H1 (cell line): ENCODE measurements at regions not wholly inside any gene's neighbourhood (a gene's known extent, or its start where the extent isn't known, plus 50 kb on each side); places are given as distances from the start of the nearest gene placed in this dataset.

Experiments
- CTCF ChIA-PET: fragments of 300-600 bp; sonication (Branson Sonifier 250); formaldehyde crosslinking; loops from one replicate; lab custom pipeline; 2021; ENCODE audit not compliant: partially characterized antibody; lab: Charles Lee
- POLR2A ChIA-PET: fragments of 300-600 bp; sonication (Branson Sonifier 250); formaldehyde crosslinking; loops from one replicate; lab custom pipeline; 2021; ENCODE audit warnings: inconsistent platforms; ENCODE audit not compliant: partially characterized antibody; lab: Charles Lee
- DNase-seq, 2 experiments: peaks; one replicate each; pipeline versions ENCODE4 v3.0.0 to v3.0.0-alpha.2; 2010 to 2022; ENCODE audit warnings: low spot score in 2 of 2, low read depth in 1 of 2, mixed read lengths in 1 of 2
- FAIRE-seq: peaks from 2 replicates; lab custom pipeline; 2011; peaks lifted over from hg19 to GRCh38; lab: Jason Lieb, UNC
- H2AFZ ChIP-seq: 2 replicates; pipeline ENCODE4 v1.8.1; 2012; ENCODE audit warnings: low read length, inconsistent platforms
- H2AK5ac ChIP-seq: 2 replicates; pipeline ENCODE4 v1.6.1; 2013; ENCODE audit warnings: low read depth, low read length
- H2BK120ac ChIP-seq: replicated peaks from 2 replicates; pipeline ENCODE3; 2013; ENCODE audit warnings: low read depth, low read length, inconsistent platforms
- H2BK12ac ChIP-seq: 2 replicates; pipeline ENCODE4 v1.6.1; 2013; ENCODE audit warnings: low read depth, low read length
- H2BK15ac ChIP-seq: 2 replicates; pipeline ENCODE4 v1.6.1; 2013; ENCODE audit warnings: low read length
- H2BK20ac ChIP-seq: 2 replicates; pipeline ENCODE4 v1.6.1; 2013; ENCODE audit warnings: low read length
- H2BK5ac ChIP-seq: 2 replicates; pipeline ENCODE4 v1.6.1; 2013; ENCODE audit warnings: low read depth, low read length
- H3K14ac ChIP-seq: 2 replicates; pipeline ENCODE4 v1.6.1; 2013; ENCODE audit warnings: inconsistent platforms; ENCODE audit not compliant: insufficient read length
- H3K18ac ChIP-seq: 2 replicates; pipeline ENCODE4 v1.6.1; 2013; ENCODE audit warnings: low read length; ENCODE audit errors: extremely low read depth
- H3K23ac ChIP-seq: 2 replicates; pipeline ENCODE4 v1.6.1; 2013; ENCODE audit warnings: inconsistent platforms; ENCODE audit not compliant: insufficient read length
- H3K23me2 ChIP-seq: 2 replicates; pipeline ENCODE4 v1.6.1; 2013; ENCODE audit warnings: low read depth, low read length
- H3K27ac ChIP-seq: 2 replicates; pipeline ENCODE4 v1.6.1; 2011; ENCODE audit warnings: low read depth, low read length, inconsistent platforms
- H3K27me3 ChIP-seq, 4 experiments: replicated peaks in 1 of 4; 1 replicate in 1 of 4; 2 replicates in 3 of 4; pipeline versions ENCODE4 v1.6.1 to v1.8.1; 2011 to 2013; ENCODE audit warnings: low read length in 3 of 4, mild to moderate bottlenecking in 3 of 4, inconsistent platforms in 2 of 4, mixed read lengths in 2 of 4, moderate library complexity in 1 of 4; ENCODE audit not compliant: control insufficient read depth in 3 of 4, insufficient read depth in 3 of 4; ENCODE audit errors: extremely low read depth in 1 of 4
- H3K36me3 ChIP-seq, 4 experiments: 2 replicates each; pipeline versions ENCODE4 v1.6.1 to v1.8.1; 2011 to 2013; ENCODE audit warnings: mild to moderate bottlenecking in 4 of 4, low read length in 3 of 4, moderate library complexity in 2 of 4, control low read depth in 1 of 4, inconsistent platforms in 1 of 4; ENCODE audit not compliant: insufficient read depth in 4 of 4, control insufficient read depth in 2 of 4
- H3K4ac ChIP-seq: replicated peaks from 2 replicates; pipeline ENCODE3; 2013; ENCODE audit warnings: low read length, low read depth, mixed read lengths, inconsistent platforms; ENCODE audit not compliant: insufficient read length
- H3K4me1 ChIP-seq, 4 experiments: replicated peaks in 1 of 4; 1 replicate in 1 of 4; 2 replicates in 3 of 4; pipeline versions ENCODE4 v1.6.1 to v1.8.1; 2011 to 2013; ENCODE audit warnings: low read length in 3 of 4, inconsistent platforms in 2 of 4, mixed read lengths in 1 of 4; ENCODE audit not compliant: insufficient read depth in 4 of 4, control insufficient read depth in 3 of 4
- H3K4me2 ChIP-seq, 2 experiments: 2 replicates each; pipeline versions ENCODE4 v1.6.1 to v1.8.1; 2011 to 2013; ENCODE audit warnings: low read depth in 2 of 2, low read length in 2 of 2, control low read depth in 1 of 2, inconsistent platforms in 1 of 2, mild to moderate bottlenecking in 1 of 2; ENCODE audit not compliant: insufficient read depth in 1 of 2
- H3K4me3 ChIP-seq, 4 experiments: fragments of 200-600, 300-600 bp in 1 of 4; sonication (generic), shearing (Covaris generic), sonication (Bioruptor Twin) in 1 of 4; 2 replicates each; pipeline versions ENCODE4 v1.5.1 to v1.8.1; 2011 to 2016; ENCODE audit warnings: low read length in 4 of 4, low read depth in 3 of 4, control low read depth in 2 of 4, inconsistent platforms in 2 of 4, mild to moderate bottlenecking in 2 of 4, mixed read lengths in 1 of 4, moderate library complexity in 1 of 4; ENCODE audit not compliant: insufficient read depth in 2 of 4; ENCODE audit errors: extremely low read depth in 1 of 4
- H3K56ac ChIP-seq: replicated peaks from 2 replicates; pipeline ENCODE3; 2013; ENCODE audit warnings: low read depth, mild to moderate bottlenecking, mixed read lengths, low read length, inconsistent platforms; ENCODE audit not compliant: insufficient read length
- H3K79me1 ChIP-seq: 2 replicates; pipeline ENCODE4 v1.6.1; 2013; ENCODE audit warnings: low read depth, low read length, control low read depth
- H3K79me2 ChIP-seq, 2 experiments: 2 replicates each; pipeline versions ENCODE4 v1.6.1 to v1.8.1; 2012 to 2013; ENCODE audit warnings: low read length in 2 of 2, mild to moderate bottlenecking in 2 of 2, inconsistent platforms in 1 of 2; ENCODE audit not compliant: insufficient read depth in 2 of 2, control insufficient read depth in 1 of 2
- H3K9ac ChIP-seq, 4 experiments: replicated peaks in 1 of 4; 1 replicate in 1 of 4; 2 replicates in 3 of 4; pipeline versions ENCODE4 v1.6.1 to v1.8.1; 2011 to 2013; ENCODE audit warnings: low read depth in 3 of 4, low read length in 3 of 4, control low read depth in 2 of 4, mild to moderate bottlenecking in 2 of 4, moderate library complexity in 2 of 4, inconsistent platforms in 1 of 4; ENCODE audit errors: extremely low read depth in 1 of 4
- H3K9me3 ChIP-seq, 2 experiments: 2 replicates each; pipeline versions ENCODE4 v1.6.1 to v1.8.1; 2012 to 2013; ENCODE audit warnings: mild to moderate bottlenecking in 2 of 2, moderate library complexity in 2 of 2, control low read depth in 1 of 2, inconsistent platforms in 1 of 2, low read depth in 1 of 2, low read length in 1 of 2, mixed read lengths in 1 of 2; ENCODE audit not compliant: insufficient read depth in 2 of 2
- H4K20me1 ChIP-seq, 2 experiments: replicated peaks in 1 of 2; 2 replicates each; pipeline versions ENCODE3 to v1.8.1; 2011 to 2013; ENCODE audit warnings: inconsistent platforms in 2 of 2, low read length in 2 of 2, mild to moderate bottlenecking in 1 of 2; ENCODE audit not compliant: insufficient read depth in 2 of 2, control insufficient read depth in 1 of 2
- H4K5ac ChIP-seq: 2 replicates; pipeline ENCODE4 v1.6.1; 2013; ENCODE audit warnings: low read length, low read depth, mixed read lengths, inconsistent platforms; ENCODE audit not compliant: insufficient read length
- H4K8ac ChIP-seq: 2 replicates; pipeline ENCODE4 v1.8.0; 2013; ENCODE audit warnings: mild to moderate bottlenecking, moderate library complexity, low read length, inconsistent platforms; ENCODE audit not compliant: insufficient read depth; ENCODE audit errors: extremely low read depth
- H4K91ac ChIP-seq: replicated peaks from 2 replicates; pipeline ENCODE3; 2013; ENCODE audit warnings: low read length, mixed read lengths, inconsistent platforms; ENCODE audit not compliant: insufficient read length
- WGBS, 2 experiments: shearing (Covaris generic) in 1 of 2; methylation state at CpG; one replicate each; pipeline versions ENCODE4 v1.1.6 to v1.1.7; 2013 to 2015; ENCODE audit warnings: low lambda C conversion rate in 2 of 2, mixed read lengths in 2 of 2, inconsistent platforms in 1 of 2, low coverage in 1 of 2, missing lambda C conversion rate in 1 of 2; ENCODE audit not compliant: insufficient replicate concordance in 2 of 2, insufficient coverage in 1 of 2, insufficient read length in 1 of 2; ENCODE audit errors: extremely low coverage in 1 of 2, missing lambda C conversion rate in 1 of 2; 5-methylcytosine and 5-hydroxymethylcytosine counted together
- TF ChIP-seq, protein P1 (sequence below): fragments of 300-600 bp; sonication (generic); IDR thresholded peaks from 2 replicates; pipeline ENCODE4 v1.7.1; 2012; ENCODE audit warnings: low read length, moderate library complexity, mild to moderate bottlenecking, inconsistent platforms; ENCODE audit not compliant: insufficient replicate concordance

DNA sequence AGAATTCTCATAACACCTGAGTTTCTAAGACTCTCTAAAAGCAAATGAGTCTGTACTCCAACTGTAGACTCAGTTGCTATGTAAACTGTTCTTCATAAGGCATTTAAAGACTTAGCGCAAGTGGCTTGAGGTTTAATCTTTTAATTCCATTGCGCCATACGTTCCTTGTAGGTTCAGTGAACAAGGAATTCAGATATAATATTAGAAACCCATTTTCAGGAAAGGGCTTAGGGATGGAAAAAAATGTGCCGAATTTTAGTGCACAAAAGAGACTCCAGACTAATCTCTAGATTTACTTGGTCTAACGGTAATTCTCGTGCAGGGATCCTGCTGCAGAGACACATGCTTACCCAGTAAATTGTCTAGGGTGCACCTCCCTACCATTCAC is 268.9 kb upstream of the TANK start:
- Histone ChIP-seq H3K4me3 (no peak overlapping the region), H4K5ac (no peak overlapping the region), H3K14ac (no peak overlapping the region), H3K27me3 (no peaks in the 10 kb centered on the region), H3K4ac (no peak overlapping the region), H2BK20ac (no peak overlapping the region), H2AK5ac (no peak overlapping the region), H3K9ac (no peak overlapping the region), H2BK15ac (no peak overlapping the region), H3K23me2 (no peaks in the 10 kb centered on the region), H3K56ac (no peak overlapping the region), H4K20me1 (no peaks in the 10 kb centered on the region), H4K91ac (no peak overlapping the region), H3K4me2 (no peak overlapping the region), H2BK120ac (no peak overlapping the region), H3K79me1 (no peaks in the 10 kb centered on the region), H3K18ac (no peak overlapping the region), H4K8ac (no peak overlapping the region), H3K79me2 (no peaks in the 10 kb centered on the region), H2BK12ac (no peak overlapping the region), H3K4me1 (no peaks in the 10 kb centered on the region), H3K9me3 (no peaks in the 10 kb centered on the region), H2BK5ac (no peak overlapping the region), H3K36me3 (no peaks in the 10 kb centered on the region), H2AFZ (no peak overlapping the region), H3K27ac (no peak overlapping the region), H3K23ac (no peak overlapping the region)
- ChIA-PET CTCF (interaction anchor here (1.8 kb wide), 1 partner anchor 27 kb away, joined by 6 read pairs; no protein-coding TSS in a partner anchor), POLR2A (no interaction called here)
- DNase-seq (no peak), FAIRE-seq (no peak)
- WGBS, 2 experiments, result 91% methylated on average over 6 of the region's 6 CpGs; no CpG with 5 or more reads in 1 of the 2 experiments
- TF ChIP-seq, protein P1, sequence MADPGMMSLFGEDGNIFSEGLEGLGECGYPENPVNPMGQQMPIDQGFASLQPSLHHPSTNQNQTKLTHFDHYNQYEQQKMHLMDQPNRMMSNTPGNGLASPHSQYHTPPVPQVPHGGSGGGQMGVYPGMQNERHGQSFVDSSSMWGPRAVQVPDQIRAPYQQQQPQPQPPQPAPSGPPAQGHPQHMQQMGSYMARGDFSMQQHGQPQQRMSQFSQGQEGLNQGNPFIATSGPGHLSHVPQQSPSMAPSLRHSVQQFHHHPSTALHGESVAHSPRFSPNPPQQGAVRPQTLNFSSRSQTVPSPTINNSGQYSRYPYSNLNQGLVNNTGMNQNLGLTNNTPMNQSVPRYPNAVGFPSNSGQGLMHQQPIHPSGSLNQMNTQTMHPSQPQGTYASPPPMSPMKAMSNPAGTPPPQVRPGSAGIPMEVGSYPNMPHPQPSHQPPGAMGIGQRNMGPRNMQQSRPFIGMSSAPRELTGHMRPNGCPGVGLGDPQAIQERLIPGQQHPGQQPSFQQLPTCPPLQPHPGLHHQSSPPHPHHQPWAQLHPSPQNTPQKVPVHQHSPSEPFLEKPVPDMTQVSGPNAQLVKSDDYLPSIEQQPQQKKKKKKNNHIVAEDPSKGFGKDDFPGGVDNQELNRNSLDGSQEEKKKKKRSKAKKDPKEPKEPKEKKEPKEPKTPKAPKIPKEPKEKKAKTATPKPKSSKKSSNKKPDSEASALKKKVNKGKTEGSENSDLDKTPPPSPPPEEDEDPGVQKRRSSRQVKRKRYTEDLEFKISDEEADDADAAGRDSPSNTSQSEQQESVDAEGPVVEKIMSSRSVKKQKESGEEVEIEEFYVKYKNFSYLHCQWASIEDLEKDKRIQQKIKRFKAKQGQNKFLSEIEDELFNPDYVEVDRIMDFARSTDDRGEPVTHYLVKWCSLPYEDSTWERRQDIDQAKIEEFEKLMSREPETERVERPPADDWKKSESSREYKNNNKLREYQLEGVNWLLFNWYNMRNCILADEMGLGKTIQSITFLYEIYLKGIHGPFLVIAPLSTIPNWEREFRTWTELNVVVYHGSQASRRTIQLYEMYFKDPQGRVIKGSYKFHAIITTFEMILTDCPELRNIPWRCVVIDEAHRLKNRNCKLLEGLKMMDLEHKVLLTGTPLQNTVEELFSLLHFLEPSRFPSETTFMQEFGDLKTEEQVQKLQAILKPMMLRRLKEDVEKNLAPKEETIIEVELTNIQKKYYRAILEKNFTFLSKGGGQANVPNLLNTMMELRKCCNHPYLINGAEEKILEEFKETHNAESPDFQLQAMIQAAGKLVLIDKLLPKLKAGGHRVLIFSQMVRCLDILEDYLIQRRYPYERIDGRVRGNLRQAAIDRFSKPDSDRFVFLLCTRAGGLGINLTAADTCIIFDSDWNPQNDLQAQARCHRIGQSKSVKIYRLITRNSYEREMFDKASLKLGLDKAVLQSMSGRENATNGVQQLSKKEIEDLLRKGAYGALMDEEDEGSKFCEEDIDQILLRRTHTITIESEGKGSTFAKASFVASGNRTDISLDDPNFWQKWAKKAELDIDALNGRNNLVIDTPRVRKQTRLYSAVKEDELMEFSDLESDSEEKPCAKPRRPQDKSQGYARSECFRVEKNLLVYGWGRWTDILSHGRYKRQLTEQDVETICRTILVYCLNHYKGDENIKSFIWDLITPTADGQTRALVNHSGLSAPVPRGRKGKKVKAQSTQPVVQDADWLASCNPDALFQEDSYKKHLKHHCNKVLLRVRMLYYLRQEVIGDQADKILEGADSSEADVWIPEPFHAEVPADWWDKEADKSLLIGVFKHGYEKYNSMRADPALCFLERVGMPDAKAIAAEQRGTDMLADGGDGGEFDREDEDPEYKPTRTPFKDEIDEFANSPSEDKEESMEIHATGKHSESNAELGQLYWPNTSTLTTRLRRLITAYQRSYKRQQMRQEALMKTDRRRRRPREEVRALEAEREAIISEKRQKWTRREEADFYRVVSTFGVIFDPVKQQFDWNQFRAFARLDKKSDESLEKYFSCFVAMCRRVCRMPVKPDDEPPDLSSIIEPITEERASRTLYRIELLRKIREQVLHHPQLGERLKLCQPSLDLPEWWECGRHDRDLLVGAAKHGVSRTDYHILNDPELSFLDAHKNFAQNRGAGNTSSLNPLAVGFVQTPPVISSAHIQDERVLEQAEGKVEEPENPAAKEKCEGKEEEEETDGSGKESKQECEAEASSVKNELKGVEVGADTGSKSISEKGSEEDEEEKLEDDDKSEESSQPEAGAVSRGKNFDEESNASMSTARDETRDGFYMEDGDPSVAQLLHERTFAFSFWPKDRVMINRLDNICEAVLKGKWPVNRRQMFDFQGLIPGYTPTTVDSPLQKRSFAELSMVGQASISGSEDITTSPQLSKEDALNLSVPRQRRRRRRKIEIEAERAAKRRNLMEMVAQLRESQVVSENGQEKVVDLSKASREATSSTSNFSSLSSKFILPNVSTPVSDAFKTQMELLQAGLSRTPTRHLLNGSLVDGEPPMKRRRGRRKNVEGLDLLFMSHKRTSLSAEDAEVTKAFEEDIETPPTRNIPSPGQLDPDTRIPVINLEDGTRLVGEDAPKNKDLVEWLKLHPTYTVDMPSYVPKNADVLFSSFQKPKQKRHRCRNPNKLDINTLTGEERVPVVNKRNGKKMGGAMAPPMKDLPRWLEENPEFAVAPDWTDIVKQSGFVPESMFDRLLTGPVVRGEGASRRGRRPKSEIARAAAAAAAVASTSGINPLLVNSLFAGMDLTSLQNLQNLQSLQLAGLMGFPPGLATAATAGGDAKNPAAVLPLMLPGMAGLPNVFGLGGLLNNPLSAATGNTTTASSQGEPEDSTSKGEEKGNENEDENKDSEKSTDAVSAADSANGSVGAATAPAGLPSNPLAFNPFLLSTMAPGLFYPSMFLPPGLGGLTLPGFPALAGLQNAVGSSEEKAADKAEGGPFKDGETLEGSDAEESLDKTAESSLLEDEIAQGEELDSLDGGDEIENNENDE, result no peak
